GM23248 (cell line): ENCODE measurements at regions not wholly inside any gene's neighbourhood (a gene's known extent, or its start where the extent isn't known, plus 50 kb on each side); places are given as distances from the start of the nearest gene placed in this dataset.

Experiments used
- EZH2 ChIP-seq: fragments of 200-600 bp; sonication (generic); IDR thresholded peaks from 2 replicates; pipeline ENCODE4 v1.6.1; 2018; ENCODE audit warnings: antibody characterized with exemption, mild to moderate bottlenecking; ENCODE audit not compliant: insufficient read depth, poor library complexity, severe bottlenecking
- EZH2phosphoT487 ChIP-seq: fragments of 200-600 bp; sonication (generic); IDR thresholded peaks from 2 replicates; pipeline ENCODE4 v1.6.1; 2018; ENCODE audit warnings: antibody characterized with exemption, moderate library complexity, mild to moderate bottlenecking, low read depth; ENCODE audit not compliant: insufficient read depth

GRCh38 chr5:86974955-86975354, 292.7 kb upstream of the RASA1 start:
- TF ChIP-seq EZH2 (no peak), EZH2phosphoT487 (no peak)
